OCI-LY3 (cell line): ENCODE measurements at regions not wholly inside any gene's neighbourhood (a gene's known extent, or its start where the extent isn't known, plus 50 kb on each side); places are given as distances from the start of the nearest gene placed in this dataset.

Experiments
- H2AFZ ChIP-seq: fragments of 200-600, 300-600 bp; shearing (Covaris generic); 2 replicates; pipeline ENCODE4 v1.6.0; 2014; ENCODE audit warnings: antibody characterized with exemption, low read depth, low read length
- H3K27ac ChIP-seq: fragments of 200-600, 300-600 bp; sonication (generic); 2 replicates; pipeline ENCODE4 v1.5.1; 2014; ENCODE audit warnings: mild to moderate bottlenecking, low read length, moderate library complexity, mixed read lengths
- H3K27me3 ChIP-seq: fragments of 200-600, 300-600 bp; sonication (generic); 2 replicates; pipeline ENCODE4 v1.6.1; 2014; ENCODE audit warnings: low read depth, low read length, mixed read lengths
- H3K36me3 ChIP-seq: fragments of 200-600, 300-600 bp; sonication (generic); replicated peaks from 2 replicates; pipeline ENCODE3; 2014; ENCODE audit warnings: low read depth, low read length, mixed read lengths
- H3K4me1 ChIP-seq: fragments of 300-600, 200-600 bp; sonication (generic); 2 replicates; pipeline ENCODE4 v1.6.1; 2014; ENCODE audit warnings: low read length, mixed read lengths
- H3K4me2 ChIP-seq: fragments of 200-600, 300-600 bp; sonication (generic); 2 replicates; pipeline ENCODE4 v1.6.1; 2014; ENCODE audit warnings: low read length, mixed read lengths
- H3K4me3 ChIP-seq: fragments of 300-600, 200-600 bp; sonication (generic); 2 replicates; pipeline ENCODE4 v1.5.1; 2014; ENCODE audit warnings: antibody characterized with exemption, mild to moderate bottlenecking, low read length, moderate library complexity
- H3K79me2 ChIP-seq: fragments of 300-600, 200-600 bp; shearing (Covaris generic); 2 replicates; pipeline ENCODE4 v1.6.1; 2014; ENCODE audit warnings: mild to moderate bottlenecking, low read length, mixed read lengths
- H3K9ac ChIP-seq: fragments of 300-600, 200-600 bp; shearing (Covaris generic); 2 replicates; pipeline ENCODE4 v1.6.0; 2014; ENCODE audit warnings: mild to moderate bottlenecking, low read length, moderate library complexity
- H3K9me3 ChIP-seq: fragments of 200-600, 300-600 bp; shearing (Covaris generic); 2 replicates; pipeline ENCODE4 v1.6.1; 2014; ENCODE audit warnings: low read length, mixed read lengths; ENCODE audit not compliant: insufficient read depth
- H4K20me1 ChIP-seq: fragments of 200-600, 300-600 bp; sonication (generic); 2 replicates; pipeline ENCODE4 v1.6.1; 2016; ENCODE audit warnings: low read length, mixed read lengths; ENCODE audit not compliant: insufficient read depth
- CTCF ChIP-seq: fragments of 200-600, 300-600 bp; sonication (generic); IDR thresholded peaks from 2 replicates; pipeline ENCODE4 v1.5.1; 2014; ENCODE audit warnings: antibody characterized with exemption, low read length, low read depth
- EZH2phosphoT487 ChIP-seq: fragments of 200-600 bp; shearing (Covaris generic); IDR thresholded peaks from 2 replicates; pipeline ENCODE4 v1.6.1; 2018; ENCODE audit warnings: antibody characterized with exemption, mixed run types, low read depth

- H3K9me3 ChIP-seq = no peaks in the 10 kb centered on the region
- H3K27me3 ChIP-seq = no peaks in the 10 kb centered on the region
- no peak overlapping the region for H3K27ac ChIP-seq
- H3K4me2 ChIP-seq = no peak overlapping the region
- no peaks in the 10 kb centered on the region for H3K79me2 ChIP-seq
- no peaks in the 10 kb centered on the region for H3K4me1 ChIP-seq
- H3K4me3 ChIP-seq = no peak overlapping the region
- H3K36me3 ChIP-seq = no peaks in the 10 kb centered on the region
- TF ChIP-seq EZH2phosphoT487 (no peak), CTCF (no peak)
- H4K20me1 ChIP-seq = no peaks in the 10 kb centered on the region
- H2AFZ ChIP-seq = no peak overlapping the region
- H3K9ac ChIP-seq = no peak overlapping the region
Measured at GRCh38 chr1:194378517-194378916, 1192.1 kb upstream of the B3GALT2 start.

- no peak overlapping the region for H2AFZ ChIP-seq
- H3K36me3 ChIP-seq = no peaks in the 10 kb centered on the region
- H3K9me3 ChIP-seq = no peaks in the 10 kb centered on the region
- no peak overlapping the region for H3K27ac ChIP-seq
- H3K79me2 ChIP-seq = no peaks in the 10 kb centered on the region
- no peak overlapping the region for H3K4me3 ChIP-seq
- no peak overlapping the region for H3K9ac ChIP-seq
- TF ChIP-seq EZH2phosphoT487 = no peak
- TF ChIP-seq CTCF = no peak
- no peak overlapping the region for H3K4me2 ChIP-seq
- H3K27me3 ChIP-seq = no peaks in the 10 kb centered on the region
- no peaks in the 10 kb centered on the region for H4K20me1 ChIP-seq
- no peaks in the 10 kb centered on the region for H3K4me1 ChIP-seq
Measured at GRCh38 chr1:194374649-194375048, 1188.2 kb upstream of the B3GALT2 start.

GRCh38 chr1:194372266-194372665 lies 1185.9 kb upstream of the B3GALT2 start:
- H3K9me3 ChIP-seq = no peaks in the 10 kb centered on the region
- H2AFZ ChIP-seq = no peak overlapping the region
- no peaks in the 10 kb centered on the region for H3K27me3 ChIP-seq
- no peak overlapping the region for H3K4me2 ChIP-seq
- H4K20me1 ChIP-seq = no peaks in the 10 kb centered on the region
- no peaks in the 10 kb centered on the region for H3K36me3 ChIP-seq
- no peak for TF ChIP-seq CTCF
- TF ChIP-seq EZH2phosphoT487 = no peak
- no peak overlapping the region for H3K27ac ChIP-seq
- no peaks in the 10 kb centered on the region for H3K79me2 ChIP-seq
- H3K4me3 ChIP-seq = no peak overlapping the region
- H3K9ac ChIP-seq = no peak overlapping the region
- no peaks in the 10 kb centered on the region for H3K4me1 ChIP-seq

- H3K27me3 ChIP-seq = no peaks in the 10 kb centered on the region
- H3K4me2 ChIP-seq = no peak overlapping the region
- no peak overlapping the region for H3K9ac ChIP-seq
- H3K79me2 ChIP-seq = no peaks in the 10 kb centered on the region
- TF ChIP-seq CTCF = no peak
- H3K27ac ChIP-seq = no peak overlapping the region
- H3K4me3 ChIP-seq = no peak overlapping the region
- no peaks in the 10 kb centered on the region for H3K36me3 ChIP-seq
- no peak overlapping the region for H2AFZ ChIP-seq
- no peaks in the 10 kb centered on the region for H4K20me1 ChIP-seq
- no peaks in the 10 kb centered on the region for H3K9me3 ChIP-seq
- no peaks in the 10 kb centered on the region for H3K4me1 ChIP-seq
Measured at GRCh38 chr1:194369622-194370021, 1183.2 kb upstream of the B3GALT2 start.
